Vagina (tissue), 2 donors: ENCODE measurements at regions not wholly inside any gene's neighbourhood (a gene's known extent, or its start where the extent isn't known, plus 50 kb on each side); places are given as distances from the start of the nearest gene placed in this dataset.

Experiments
- DNase-seq, 2 donors: peaks; one replicate each; pipeline ENCODE4 v3.0.0-alpha.2; 2017; ENCODE audit errors: extremely low spot score in 2 of 2
- H3K27ac ChIP-seq: fragments of 200-600 bp; sonication (generic); one replicate; pipeline ENCODE4 v1.5.1; 2019
- H3K27me3 ChIP-seq: fragments of 200-600 bp; sonication (generic); one replicate; pipeline ENCODE4 v1.5.1; 2019
- H3K36me3 ChIP-seq, 2 donors: fragments of 200-600 bp; sonication (generic); one replicate each; pipeline ENCODE4 v1.5.1; 2017 to 2019
- H3K4me1 ChIP-seq: fragments of 200-600 bp; sonication (generic); one replicate; pipeline ENCODE4 v1.5.1; 2019
- H3K4me3 ChIP-seq, 2 donors: fragments of 200-600 bp; sonication (generic); 1 replicate in 1 of 2; 2 replicates in 1 of 2; pipeline ENCODE4 v1.5.1; 2016 to 2019
- H3K9me3 ChIP-seq: fragments of 200-600 bp; sonication (generic); one replicate; pipeline ENCODE4 v1.5.1; 2019
- CTCF ChIP-seq, 3 experiments: fragments of 450-650 bp in 2 of 3; fragments of 200-600 bp in 1 of 3; sonication (generic) in 1 of 3; IDR thresholded peaks; one replicate each; pipeline ENCODE4 v1.5.1; 2017 to 2019; ENCODE audit warnings: antibody characterized with exemption in 3 of 3, mild to moderate bottlenecking in 2 of 3, moderate library complexity in 2 of 3
- POLR2A ChIP-seq, 2 donors: fragments of 450-650 bp; IDR thresholded peaks; one replicate each; pipeline ENCODE4 v1.6.1; 2017; ENCODE audit warnings: antibody characterized with exemption in 2 of 2, mild to moderate bottlenecking in 2 of 2, moderate library complexity in 2 of 2
- POLR2AphosphoS5 ChIP-seq, 2 donors: sonication (generic); formaldehyde crosslinking; IDR thresholded peaks; one replicate each; pipeline ENCODE4 v1.9.0; 2017; ENCODE audit warnings: antibody characterized with exemption in 2 of 2, mild to moderate bottlenecking in 2 of 2, low read depth in 1 of 2; ENCODE audit not compliant: insufficient read depth in 1 of 2
- intact Hi-C: fragments of 100-400 bp; cut with DNase I; formaldehyde crosslinking; loops from one replicate; pipeline ENCODE4 v1.15.1; 2023

GRCh38 chr12:127820271-127820670 lies 446.7 kb upstream of the TMEM132C start:
- Histone ChIP-seq H3K4me1 (no peaks in the 10 kb centered on the region), H3K9me3 (no peaks in the 10 kb centered on the region), H3K36me3 (no peaks in the 10 kb centered on the region), H3K27ac (no peak overlapping the region), H3K4me3 (no peak overlapping the region), H3K27me3 (no peaks in the 10 kb centered on the region)
- TF ChIP-seq POLR2A (IDR thresholded peaks at IDR 0.05): no peak
- no peak for TF ChIP-seq POLR2AphosphoS5 (IDR thresholded peaks at IDR 0.05; ENCODE audit: insufficient read depth in 1 of 2, low read depth in 1 of 2)
- no peak for TF ChIP-seq CTCF (IDR thresholded peaks at IDR 0.05)
- DNase-seq: no peak
- intact Hi-C loops: no loop called here

GRCh38 chr12:127820846-127821245 lies 446.1 kb upstream of the TMEM132C start:
- Histone ChIP-seq H3K36me3 (no peaks in the 10 kb centered on the region), H3K4me1 (no peaks in the 10 kb centered on the region), H3K27me3 (no peaks in the 10 kb centered on the region), H3K27ac (no peak overlapping the region), H3K4me3 (no peak overlapping the region), H3K9me3 (no peaks in the 10 kb centered on the region)
- intact Hi-C loops: no loop called here
- TF ChIP-seq POLR2A (IDR thresholded peaks at IDR 0.05) (no peak), POLR2AphosphoS5 (IDR thresholded peaks at IDR 0.05; ENCODE audit: insufficient read depth in 1 of 2, low read depth in 1 of 2) (no peak), CTCF (IDR thresholded peaks at IDR 0.05) (no peak)
- peak in 1 of 2 donors; percentile 12 for DNase-seq

- no peaks in the 10 kb centered on the region for H3K9me3 ChIP-seq
- H3K36me3 ChIP-seq: no peaks in the 10 kb centered on the region
- no peak overlapping the region for H3K4me3 ChIP-seq
- intact Hi-C loops: no loop called here
- H3K27me3 ChIP-seq: no peaks in the 10 kb centered on the region
- no peak overlapping the region for H3K27ac ChIP-seq
- H3K4me1 ChIP-seq: no peaks in the 10 kb centered on the region
- DNase-seq: peak in 1 of 2 donors; percentile 28
- TF ChIP-seq POLR2AphosphoS5 (IDR thresholded peaks at IDR 0.05; ENCODE audit: insufficient read depth in 1 of 2, low read depth in 1 of 2) (no peak), CTCF (IDR thresholded peaks at IDR 0.05) (no peak), POLR2A (IDR thresholded peaks at IDR 0.05) (no peak)
These were observed 444.1 kb upstream of the TMEM132C start for GRCh38 chr12:127822809-127823411.

GRCh38 chr12:127823801-127824200 lies 443.2 kb upstream of the TMEM132C start:
- no peak for TF ChIP-seq POLR2AphosphoS5 (IDR thresholded peaks at IDR 0.05; ENCODE audit: insufficient read depth in 1 of 2, low read depth in 1 of 2)
- TF ChIP-seq POLR2A (IDR thresholded peaks at IDR 0.05): no peak
- DNase-seq: peak in 1 of 2 donors; percentile 16
- no peak overlapping the region for H3K27ac ChIP-seq
- no peaks in the 10 kb centered on the region for H3K9me3 ChIP-seq
- H3K27me3 ChIP-seq: no peaks in the 10 kb centered on the region
- no peaks in the 10 kb centered on the region for H3K36me3 ChIP-seq
- no peak overlapping the region for H3K4me3 ChIP-seq
- intact Hi-C loops: no loop called here
- no peaks in the 10 kb centered on the region for H3K4me1 ChIP-seq

- no peaks in the 10 kb centered on the region for H3K27me3 ChIP-seq
- H3K4me3 ChIP-seq: no peak overlapping the region
- no peaks in the 10 kb centered on the region for H3K9me3 ChIP-seq
- H3K27ac ChIP-seq: no peak overlapping the region
- no peaks in the 10 kb centered on the region for H3K4me1 ChIP-seq
- intact Hi-C loops: no loop called here
- DNase-seq: no peak
- no peaks in the 10 kb centered on the region for H3K36me3 ChIP-seq
- no peak for TF ChIP-seq POLR2AphosphoS5 (IDR thresholded peaks at IDR 0.05; ENCODE audit: insufficient read depth in 1 of 2, low read depth in 1 of 2)
- no peak for TF ChIP-seq CTCF (IDR thresholded peaks at IDR 0.05)
- no peak for TF ChIP-seq POLR2A (IDR thresholded peaks at IDR 0.05)
These were observed 437.5 kb upstream of the TMEM132C start for GRCh38 chr12:127829281-127830064.
